CD8-positive, alpha-beta memory T cell (primary cell): ENCODE measurements at regions not wholly inside any gene's neighbourhood (a gene's known extent, or its start where the extent isn't known, plus 50 kb on each side); places are given as distances from the start of the nearest gene placed in this dataset.
"Not testable (repeated sequence)": the region's sequence is repeated elsewhere in the genome, so short reads cannot be mapped to it uniquely, and the experiment has no call there.

Experiments used
- CTCF ChIA-PET: fragments of 350-600 bp; sonication (Branson Sonifier 250); formaldehyde crosslinking; loops from one replicate; lab custom pipeline; 2021; ENCODE audit warnings: antibody characterized with exemption; lab: Charles Lee
- POLR2A ChIA-PET: fragments of 350-600 bp; sonication (Branson Sonifier 250); formaldehyde crosslinking; loops from one replicate; lab custom pipeline; 2021; ENCODE audit warnings: antibody characterized with exemption; lab: Charles Lee
- DNase-seq, 5 donors: peaks; one replicate each; pipeline versions ENCODE4 v3.0.0 to v3.0.0-alpha.2; 2020 to 2022; ENCODE audit warnings: mixed read lengths in 1 of 5
- H3K27ac ChIP-seq: one replicate; pipeline ENCODE4 v1.7.0; 2013; ENCODE audit warnings: low read depth, mild to moderate bottlenecking, low read length, moderate library complexity
- H3K27me3 ChIP-seq: 2 replicates; pipeline ENCODE4 v1.7.0; 2013; ENCODE audit warnings: low read length, mild to moderate bottlenecking; ENCODE audit not compliant: insufficient read depth, poor library complexity, severe bottlenecking
- H3K36me3 ChIP-seq: 2 replicates; pipeline ENCODE4 v1.7.0; 2013; ENCODE audit warnings: mild to moderate bottlenecking, low read length, moderate library complexity; ENCODE audit not compliant: insufficient read depth
- H3K4me1 ChIP-seq: 2 replicates; pipeline ENCODE4 v1.7.0; 2013; ENCODE audit warnings: mild to moderate bottlenecking, low read length, moderate library complexity; ENCODE audit not compliant: insufficient read depth
- H3K4me3 ChIP-seq: 2 replicates; pipeline ENCODE4 v1.7.0; 2013; ENCODE audit warnings: mild to moderate bottlenecking, low read length
- H3K9me3 ChIP-seq: 2 replicates; pipeline ENCODE4 v1.7.0; 2013; ENCODE audit warnings: mild to moderate bottlenecking, low read length
- H3K27ac Mint-ChIP-seq, 8 donors: one replicate each; pipeline ENCODE4 v1.8.0; 2020 to 2021; ENCODE audit warnings: mixed read lengths in 8 of 8, mild to moderate bottlenecking in 6 of 8, inconsistent platforms in 3 of 8, moderate library complexity in 3 of 8
- H3K27me3 Mint-ChIP-seq, 2 donors: one replicate each; pipeline ENCODE4 v1.8.0; 2020 to 2021; ENCODE audit warnings: mixed read lengths in 2 of 2, mild to moderate bottlenecking in 1 of 2, moderate library complexity in 1 of 2
- H3K36me3 Mint-ChIP-seq, 3 donors: one replicate each; pipeline ENCODE4 v1.8.0; 2020 to 2021; ENCODE audit warnings: mixed read lengths in 3 of 3, inconsistent platforms in 1 of 3, mild to moderate bottlenecking in 1 of 3
- H3K4me1 Mint-ChIP-seq, 3 donors: one replicate each; pipeline ENCODE4 v1.8.0; 2020 to 2021; ENCODE audit warnings: mixed read lengths in 3 of 3, inconsistent platforms in 1 of 3, mild to moderate bottlenecking in 1 of 3
- H3K4me3 Mint-ChIP-seq, 7 donors: one replicate each; pipeline ENCODE4 v1.8.0; 2020 to 2021; ENCODE audit warnings: mixed read lengths in 7 of 7, mild to moderate bottlenecking in 6 of 7, moderate library complexity in 4 of 7, inconsistent platforms in 2 of 7
- H3K9me3 Mint-ChIP-seq, 5 donors: one replicate each; pipeline ENCODE4 v1.8.0; 2020 to 2022; ENCODE audit warnings: mixed read lengths in 5 of 5, mild to moderate bottlenecking in 3 of 5, moderate library complexity in 2 of 5, inconsistent platforms in 1 of 5

DNA sequence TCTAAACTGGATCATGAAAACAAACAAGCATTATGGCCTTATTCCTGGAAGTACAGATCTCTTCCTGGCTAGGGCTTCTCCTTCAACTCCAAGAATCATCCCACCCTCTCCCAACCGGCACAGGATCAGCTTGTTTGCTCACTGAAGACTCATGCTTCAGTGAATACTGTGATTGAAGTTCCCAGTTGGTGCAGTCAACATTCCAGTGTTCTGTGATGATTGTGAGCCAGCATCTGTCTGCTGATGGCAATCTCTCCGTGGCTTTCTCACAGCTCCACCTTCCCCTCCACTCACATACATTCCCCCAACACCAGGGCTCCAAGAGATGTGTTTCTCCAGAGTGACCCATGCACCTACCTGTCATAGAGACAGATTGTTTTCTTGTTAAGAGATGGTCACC is 421.3 kb upstream of the BTBD3 start:
- POLR2A ChIA-PET = no interaction called here

DNA sequence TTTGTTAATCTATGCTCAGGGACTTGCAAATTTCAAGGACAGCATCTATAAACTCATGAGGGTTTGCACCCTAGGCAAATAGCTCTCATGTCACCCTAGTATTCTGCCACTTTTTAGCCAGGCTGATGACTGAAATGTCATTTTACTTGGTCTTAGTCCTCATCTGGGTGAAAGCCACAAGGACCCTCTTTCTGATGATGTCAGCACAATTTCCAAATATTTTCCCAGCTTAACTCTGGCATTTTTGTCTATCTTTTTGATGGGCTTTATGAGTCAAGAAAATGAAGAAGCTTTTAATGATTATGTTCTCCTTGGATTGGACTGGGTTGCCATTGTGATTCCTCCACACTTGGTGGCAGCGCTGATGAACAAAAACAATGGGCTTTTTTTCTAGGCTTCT is 420.1 kb upstream of the BTBD3 start:
- H3K4me3 Mint-ChIP-seq = no peak overlapping the region
- H3K36me3 ChIP-seq = no peaks in the 10 kb centered on the region
- peaks cover 2 to 8% (median 3%) of the 10 kb centered on the region in 5 donors for H3K9me3 Mint-ChIP-seq
- no peak overlapping the region for H3K27ac Mint-ChIP-seq
- H3K4me1 Mint-ChIP-seq = no peaks in the 10 kb centered on the region
- H3K4me3 ChIP-seq = no peak overlapping the region
- H3K27ac ChIP-seq = no peak overlapping the region
- no peaks in the 10 kb centered on the region for H3K4me1 ChIP-seq
- H3K9me3 ChIP-seq = no peaks in the 10 kb centered on the region
- CTCF ChIA-PET = no interaction called here
- POLR2A ChIA-PET = no interaction called here
- H3K27me3 ChIP-seq = no peaks in the 10 kb centered on the region
- H3K36me3 Mint-ChIP-seq = no peaks in the 10 kb centered on the region
- no peak for DNase-seq
- H3K27me3 Mint-ChIP-seq = no peaks in the 10 kb centered on the region

More for the DNA sequence above, 421.3 kb upstream of the BTBD3 start:
- Mint-ChIP-seq H3K36me3 (no peaks in the 10 kb centered on the region), H3K4me1 (no peaks in the 10 kb centered on the region), H3K4me3 (no peak overlapping the region), H3K27me3 (no peaks in the 10 kb centered on the region), H3K27ac (no peak overlapping the region), H3K9me3 (peaks cover 2 to 9% (median 3%) of the 10 kb centered on the region in 5 donors)
- Histone ChIP-seq H3K27ac (no peak overlapping the region), H3K9me3 (no peaks in the 10 kb centered on the region), H3K27me3 (no peaks in the 10 kb centered on the region), H3K36me3 (no peaks in the 10 kb centered on the region), H3K4me1 (no peaks in the 10 kb centered on the region), H3K4me3 (no peak overlapping the region)
- DNase-seq = no peak
- CTCF ChIA-PET = no interaction called here

DNA sequence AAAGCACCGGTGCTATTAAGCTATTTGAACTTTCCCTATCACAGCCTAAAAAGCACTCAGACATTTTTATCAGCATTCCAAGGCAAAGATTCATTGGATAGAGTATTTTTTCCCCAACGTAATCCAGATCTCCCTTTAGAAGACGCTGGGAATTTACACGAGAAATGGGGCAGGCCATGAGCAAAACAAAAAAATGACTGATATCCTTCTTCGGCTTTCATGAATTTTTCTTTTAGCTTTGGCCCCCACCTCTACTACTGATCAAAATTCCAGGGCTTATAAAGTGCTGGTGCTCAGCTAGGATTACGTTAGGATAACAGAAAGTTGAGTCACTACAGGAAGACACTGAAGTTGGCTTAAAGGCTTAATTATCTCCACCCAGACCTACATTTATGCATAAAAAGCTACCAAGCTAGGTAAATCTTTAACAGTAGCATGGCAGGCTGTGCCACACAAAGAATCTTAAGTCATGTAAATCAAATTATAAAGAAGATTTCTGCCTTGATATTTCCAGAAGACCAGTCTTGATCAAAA is 418.5 kb upstream of the BTBD3 start:
- H3K4me1 Mint-ChIP-seq = no peaks in the 10 kb centered on the region
- H3K9me3 ChIP-seq = no peaks in the 10 kb centered on the region
- ChIA-PET CTCF (no interaction called here), POLR2A (no interaction called here)
- no peaks in the 10 kb centered on the region for H3K36me3 Mint-ChIP-seq
- no peak for DNase-seq
- no peak overlapping the region for H3K27ac Mint-ChIP-seq
- H3K9me3 Mint-ChIP-seq = peaks cover 2 to 17% (median 5%) of the 10 kb centered on the region in 5 donors
- H3K4me3 Mint-ChIP-seq = no peak overlapping the region
- H3K4me1 ChIP-seq = no peaks in the 10 kb centered on the region
- no peaks in the 10 kb centered on the region for H3K27me3 ChIP-seq
- no peak overlapping the region for H3K4me3 ChIP-seq
- no peak overlapping the region for H3K27ac ChIP-seq
- H3K27me3 Mint-ChIP-seq = no peaks in the 10 kb centered on the region
- H3K36me3 ChIP-seq = no peaks in the 10 kb centered on the region

DNA sequence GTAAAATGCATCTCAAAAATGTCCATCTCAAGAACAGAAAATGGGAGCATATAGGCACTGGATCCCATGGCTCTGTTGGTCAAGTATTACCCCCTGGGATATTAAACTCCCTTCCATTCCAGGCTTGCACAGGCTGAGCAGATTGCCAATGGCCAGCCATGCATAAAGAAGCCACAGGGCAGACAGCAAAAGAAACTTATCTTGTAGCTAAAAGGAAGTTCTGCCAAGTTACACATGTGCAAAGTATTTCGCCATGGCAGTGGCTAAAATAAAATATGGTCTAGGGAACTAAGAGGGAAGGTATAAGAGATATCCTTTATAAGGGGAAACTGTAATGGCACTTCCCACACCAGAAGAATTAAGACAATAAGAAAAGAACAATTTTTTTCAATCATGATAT is 415.6 kb upstream of the BTBD3 start:
- ChIA-PET CTCF (no interaction called here), POLR2A (no interaction called here)
- DNase-seq = no peak
- no peak overlapping the region for H3K4me3 ChIP-seq
- H3K4me1 ChIP-seq = no peaks in the 10 kb centered on the region
- H3K36me3 Mint-ChIP-seq = no peaks in the 10 kb centered on the region
- no peaks in the 10 kb centered on the region for H3K36me3 ChIP-seq
- peaks cover 2 to 17% (median 11%) of the 10 kb centered on the region in 5 donors for H3K9me3 Mint-ChIP-seq
- no peak overlapping the region for H3K4me3 Mint-ChIP-seq
- no peaks in the 10 kb centered on the region for H3K27me3 ChIP-seq
- no peaks in the 10 kb centered on the region for H3K27me3 Mint-ChIP-seq
- H3K4me1 Mint-ChIP-seq = no peaks in the 10 kb centered on the region
- no peak overlapping the region for H3K27ac ChIP-seq
- H3K27ac Mint-ChIP-seq = no peak overlapping the region
- no peaks in the 10 kb centered on the region for H3K9me3 ChIP-seq

DNA sequence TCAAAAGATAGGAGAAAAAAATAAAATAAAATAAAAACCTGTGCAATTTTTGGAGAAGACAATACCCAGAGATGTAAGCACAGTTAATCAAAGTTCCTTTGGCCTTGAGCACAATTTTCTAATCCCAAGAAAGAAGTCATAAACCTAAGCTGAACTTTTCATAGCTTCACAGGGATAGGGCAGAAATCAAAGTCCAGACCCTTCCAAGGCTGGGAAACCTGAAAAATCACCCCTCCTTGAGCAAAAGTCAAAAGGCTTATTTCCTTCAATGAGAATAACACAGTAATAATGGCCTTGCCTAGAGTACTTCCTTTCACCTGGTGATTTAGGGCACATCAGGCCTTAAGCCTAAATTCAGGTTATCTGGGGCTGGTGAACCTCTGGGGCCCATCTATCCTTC is 415.0 kb upstream of the BTBD3 start:
- H3K27me3 Mint-ChIP-seq = no peaks in the 10 kb centered on the region
- Histone ChIP-seq H3K4me3 (no peak overlapping the region), H3K27ac (no peak overlapping the region), H3K36me3 (no peaks in the 10 kb centered on the region), H3K27me3 (no peaks in the 10 kb centered on the region), H3K4me1 (no peaks in the 10 kb centered on the region), H3K9me3 (no peaks in the 10 kb centered on the region)
- H3K9me3 Mint-ChIP-seq = peaks cover 2 to 17% (median 11%) of the 10 kb centered on the region in 5 donors
- no peak overlapping the region for H3K4me3 Mint-ChIP-seq
- ChIA-PET POLR2A (no interaction called here), CTCF (no interaction called here)
- no peak for DNase-seq
- H3K4me1 Mint-ChIP-seq = no peaks in the 10 kb centered on the region
- no peaks in the 10 kb centered on the region for H3K36me3 Mint-ChIP-seq
- no peak overlapping the region for H3K27ac Mint-ChIP-seq

DNA sequence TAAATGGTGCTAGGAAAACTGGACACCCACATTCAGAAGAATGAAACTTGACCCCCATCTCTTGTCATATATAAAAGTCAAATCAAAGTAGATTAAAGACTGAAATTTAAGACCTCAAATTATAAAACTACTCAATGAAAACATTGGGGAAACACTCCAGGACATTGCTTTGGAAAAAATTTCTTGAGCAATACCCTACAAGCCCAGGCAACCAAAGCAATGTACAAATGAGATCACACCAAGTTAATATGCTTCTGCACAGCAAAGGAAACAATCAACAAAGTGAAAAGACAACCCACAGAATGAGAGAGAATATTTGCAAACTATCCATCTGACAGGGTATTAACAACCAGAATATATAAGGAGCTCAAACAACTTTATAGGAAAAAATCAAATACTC is 407.9 kb upstream of the BTBD3 start:
- no peak overlapping the region for H3K4me3 Mint-ChIP-seq

DNA sequence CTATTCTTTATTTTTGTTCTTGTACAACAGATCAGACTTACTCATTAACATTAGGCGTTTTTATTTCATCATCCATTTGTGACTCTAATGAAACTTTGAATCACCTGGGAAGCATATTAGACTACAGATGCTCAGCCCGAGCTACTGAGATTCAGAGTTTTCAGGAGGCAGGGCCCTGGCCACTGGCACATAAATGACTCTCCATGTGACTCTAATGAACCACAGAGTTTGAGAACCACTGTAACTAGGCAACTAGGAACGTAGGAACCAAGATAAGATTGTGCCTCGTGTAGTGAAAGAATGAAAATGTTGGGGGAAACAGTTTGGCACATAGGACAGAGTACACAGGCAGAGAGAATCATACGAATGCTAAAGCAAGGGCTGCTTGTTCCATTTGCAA is 405.9 kb upstream of the BTBD3 start:
- ChIA-PET CTCF (no interaction called here), POLR2A (no interaction called here)
- Histone ChIP-seq H3K9me3 (no peaks in the 10 kb centered on the region), H3K4me3 (no peak overlapping the region), H3K27ac (no peak overlapping the region), H3K36me3 (no peaks in the 10 kb centered on the region), H3K4me1 (no peaks in the 10 kb centered on the region), H3K27me3 (no peaks in the 10 kb centered on the region)
- Mint-ChIP-seq H3K27ac (no peak overlapping the region), H3K4me1 (no peaks in the 10 kb centered on the region), H3K27me3 (no peaks in the 10 kb centered on the region), H3K36me3 (no peaks in the 10 kb centered on the region), H3K9me3 (peaks cover 6 to 17% (median 7%) of the 10 kb centered on the region in 5 donors), H3K4me3 (no peak overlapping the region)
- no peak for DNase-seq

More for the DNA sequence above, 407.9 kb upstream of the BTBD3 start:
- no peak for DNase-seq
- Mint-ChIP-seq H3K27ac (no peak overlapping the region), H3K36me3 (no peaks in the 10 kb centered on the region), H3K9me3 (peaks cover 6 to 13% (median 9%) of the 10 kb centered on the region in 5 donors), H3K27me3 (no peaks in the 10 kb centered on the region), H3K4me1 (no peaks in the 10 kb centered on the region)
- Histone ChIP-seq H3K27ac (no peak overlapping the region), H3K27me3 (no peaks in the 10 kb centered on the region), H3K4me1 (no peaks in the 10 kb centered on the region), H3K36me3 (no peaks in the 10 kb centered on the region), H3K9me3 (no peaks in the 10 kb centered on the region), H3K4me3 (no peak overlapping the region)
- CTCF ChIA-PET = no interaction called here
- POLR2A ChIA-PET = no interaction called here

DNA sequence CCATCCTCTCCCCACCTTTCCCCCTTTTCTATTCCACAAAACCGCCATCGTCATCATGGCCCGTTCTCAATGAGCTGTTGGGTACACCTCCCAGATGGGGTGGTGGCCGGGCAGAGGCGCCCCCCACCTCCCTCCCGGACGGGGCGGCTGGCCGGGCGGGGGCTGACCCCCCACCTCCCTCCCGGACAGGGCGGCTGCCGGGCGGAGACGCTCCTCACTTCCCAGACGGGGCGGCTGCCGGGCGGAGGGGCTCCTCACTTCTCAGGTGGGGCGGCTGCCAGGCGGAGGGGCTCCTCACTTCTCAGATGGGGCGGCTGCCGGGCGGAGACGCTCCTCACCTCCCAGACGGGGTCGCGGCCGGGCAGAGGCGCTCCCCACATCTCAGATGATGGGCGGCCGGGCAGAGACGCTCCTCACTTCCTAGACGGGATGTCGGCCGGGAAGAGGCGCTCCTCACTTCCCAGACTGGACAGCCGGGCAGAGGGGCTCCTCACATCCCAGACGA is 404.4 kb upstream of the BTBD3 start:
- H3K4me1 Mint-ChIP-seq, CTCF ChIA-PET, H3K9me3 ChIP-seq, H3K27ac ChIP-seq, H3K4me3 Mint-ChIP-seq, H3K27me3 ChIP-seq, H3K36me3 ChIP-seq, H3K4me1 ChIP-seq, H3K27ac Mint-ChIP-seq, DNase-seq, POLR2A ChIA-PET, H3K36me3 Mint-ChIP-seq, H3K4me3 ChIP-seq, H3K27me3 Mint-ChIP-seq: not testable (repeated sequence)
- peaks cover 6 to 15% (median 7%) of the 10 kb centered on the region in 5 donors for H3K9me3 Mint-ChIP-seq
